NCI-H187 (cell line): ENCODE measurements at regions not wholly inside any gene's neighbourhood (a gene's known extent, or its start where the extent isn't known, plus 50 kb on each side); places are given as distances from the start of the nearest gene placed in this dataset.

Experiments
- DNase-seq, 2 experiments: peaks; one replicate each; lab custom pipeline; 2025; lab: John Stamatoyannopoulos, UW

- no peak for DNase-seq
These were observed 214.9 kb upstream of the BTG1 start for GRCh38 chr12:92360543-92360942.

GRCh38 chr12:92359581-92360209 is 214.0 kb upstream of the BTG1 start:
- no peak for DNase-seq

DNA sequence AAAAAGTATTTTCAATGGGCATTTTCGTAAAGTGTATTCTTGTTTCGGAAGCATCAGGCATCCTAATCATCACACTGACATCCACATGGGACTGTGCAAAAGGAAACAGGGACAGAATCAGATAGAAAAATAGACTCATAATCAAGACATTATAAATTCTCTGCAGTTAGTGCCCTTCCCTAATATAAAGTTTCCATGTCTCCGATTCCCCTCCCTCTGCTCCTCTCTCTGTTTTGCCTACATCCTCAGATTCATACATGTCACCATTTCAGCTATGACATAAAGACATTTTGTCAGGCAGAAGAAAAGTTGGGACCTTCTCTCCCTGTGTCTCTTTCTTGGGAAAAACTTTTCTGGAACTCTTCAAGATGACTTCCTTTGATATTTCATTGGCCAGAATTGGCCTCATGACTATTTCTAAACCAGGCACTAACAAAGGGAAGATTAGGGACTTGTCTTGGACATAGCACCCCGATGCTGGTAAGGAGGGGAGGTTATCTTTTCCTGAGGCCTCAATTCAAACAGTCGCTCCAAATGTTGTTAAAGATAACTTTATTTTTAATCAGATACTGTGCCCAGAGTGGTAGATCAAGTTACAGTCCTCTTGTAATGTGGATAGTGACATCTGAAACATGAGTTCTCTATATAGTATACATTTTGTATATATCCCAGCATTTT is 212.1 kb upstream of the BTG1 start:
- no peak for DNase-seq

DNA sequence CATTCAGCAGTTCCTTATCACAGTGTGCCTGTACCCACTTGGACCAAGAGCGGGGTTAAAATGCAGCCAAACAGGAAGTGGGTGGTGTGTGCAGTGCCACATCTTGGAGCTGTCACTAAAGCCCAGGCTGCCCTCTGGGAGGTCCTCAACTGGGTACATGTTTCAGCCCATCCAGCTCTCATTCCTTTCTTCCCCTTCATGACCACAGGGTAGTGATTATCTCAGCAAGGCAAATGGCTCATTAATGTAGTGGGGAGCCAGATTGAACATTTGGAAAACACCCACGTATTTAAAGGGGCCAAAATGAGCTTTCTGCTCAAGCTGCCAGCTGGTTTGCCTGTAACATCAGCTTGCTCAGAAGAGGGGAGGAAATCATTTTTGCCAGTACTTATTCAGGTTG is 210.8 kb upstream of the BTG1 start:
- no peak for DNase-seq

GRCh38 chr12:92349635-92350034 is 204.0 kb upstream of the BTG1 start:
- DNase-seq: no peak

- DNase-seq: no peak
These were observed 196.9 kb upstream of the BTG1 start for GRCh38 chr12:92342574-92342973.

GRCh38 chr12:92341065-92341668 is 195.5 kb upstream of the BTG1 start:
- DNase-seq: no peak

GRCh38 chr12:92340441-92341064 is 194.9 kb upstream of the BTG1 start:
- no peak for DNase-seq

DNA sequence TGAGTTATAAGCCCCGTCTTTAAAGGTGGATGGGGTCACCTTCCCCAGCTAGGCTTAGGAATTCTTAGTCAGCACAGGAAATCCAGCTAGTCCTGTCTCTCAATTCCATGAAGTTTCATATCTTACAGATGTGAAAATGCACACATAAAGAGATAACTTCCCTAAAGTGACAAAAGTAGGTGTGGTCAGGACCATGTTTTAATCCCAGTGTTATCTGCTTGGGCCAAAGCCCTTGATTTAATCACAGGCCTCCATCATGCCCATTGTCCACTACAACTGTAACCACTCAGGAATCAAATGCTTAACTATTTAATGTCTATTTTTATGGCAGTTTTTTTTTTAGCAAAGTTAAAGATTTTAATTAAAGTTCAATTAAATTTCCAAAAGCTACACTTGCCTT is 194.4 kb upstream of the BTG1 start:
- no peak for DNase-seq

DNA sequence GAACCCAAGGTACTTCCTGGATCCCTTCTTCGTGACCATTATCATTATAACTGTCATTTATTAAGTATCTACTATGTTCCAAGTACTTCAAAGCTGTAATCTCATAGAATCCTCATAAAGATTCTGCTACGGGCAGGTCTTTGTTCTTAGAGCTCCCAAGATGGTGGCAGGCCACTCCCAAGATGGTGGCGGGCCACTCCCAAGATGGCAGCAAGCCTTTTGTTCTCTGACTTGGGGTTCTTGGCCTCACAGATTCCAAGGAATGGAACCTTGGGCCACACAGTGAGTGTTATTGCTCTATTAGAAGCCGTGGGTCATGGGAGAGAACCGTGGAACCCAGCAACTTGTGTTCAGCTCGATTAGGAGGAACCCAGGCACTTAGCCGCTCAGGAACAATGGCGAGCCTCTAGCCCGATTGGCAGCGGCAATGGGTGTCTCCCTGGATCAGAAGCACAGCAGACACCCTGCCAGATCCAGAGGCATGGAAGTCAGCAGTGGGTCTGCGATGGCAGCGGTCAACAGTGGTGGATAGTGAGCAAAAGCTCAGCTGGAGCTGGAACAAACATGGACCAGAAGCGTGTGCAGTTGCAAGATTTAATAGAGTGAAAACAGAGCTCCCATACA is 193.7 kb upstream of the BTG1 start:
- DNase-seq: no peak

GRCh38 chr12:92338671-92339070 is 193.0 kb upstream of the BTG1 start:
- no peak for DNase-seq

GRCh38 chr12:92338102-92338501 is 192.5 kb upstream of the BTG1 start:
- DNase-seq: no peak

DNA sequence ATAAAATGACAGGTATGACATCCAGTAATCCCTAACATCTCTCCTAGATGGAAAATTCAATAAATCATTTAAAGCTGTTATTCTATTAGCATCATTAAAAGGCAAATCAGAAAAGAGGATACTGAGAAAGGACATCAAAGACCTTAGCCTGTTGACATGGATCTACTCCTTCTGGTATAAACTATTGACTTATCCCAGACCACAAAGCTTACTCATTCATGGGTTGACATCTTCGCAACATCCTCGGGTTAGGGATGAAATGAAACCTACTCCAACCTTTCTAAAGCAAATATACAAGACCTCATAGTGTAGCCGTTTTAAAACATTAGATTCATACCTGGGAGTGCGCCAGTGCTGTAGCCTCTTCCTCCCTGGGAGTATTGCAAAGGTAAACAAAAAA is 191.5 kb upstream of the BTG1 start:
- DNase-seq: no peak

GRCh38 chr12:92336641-92337040 is 191.0 kb upstream of the BTG1 start:
- DNase-seq: no peak

GRCh38 chr12:92335831-92336230 is 190.2 kb upstream of the BTG1 start:
- DNase-seq: no peak

DNA sequence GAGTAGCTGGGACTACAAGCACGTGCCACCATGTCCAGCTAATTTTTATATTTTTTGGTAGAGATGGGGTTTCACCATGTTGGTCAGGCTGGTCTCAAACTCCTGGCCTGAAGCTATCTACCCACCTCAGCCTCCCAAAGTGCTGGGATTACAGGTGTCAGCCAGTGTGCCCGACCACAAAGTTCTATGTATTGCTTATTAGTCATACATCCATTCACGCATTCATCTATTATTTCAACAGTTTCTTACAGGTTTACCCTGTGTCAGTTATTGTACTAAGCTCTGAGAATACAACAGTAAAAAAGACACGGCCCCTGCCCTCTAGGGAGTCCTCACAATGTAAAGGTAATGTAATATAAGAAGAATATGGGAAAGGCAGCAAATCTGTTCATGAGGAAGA is 188.9 kb upstream of the BTG1 start:
- no peak for DNase-seq

- DNase-seq: no peak
These were observed 186.9 kb upstream of the BTG1 start for GRCh38 chr12:92332552-92332951.

DNA sequence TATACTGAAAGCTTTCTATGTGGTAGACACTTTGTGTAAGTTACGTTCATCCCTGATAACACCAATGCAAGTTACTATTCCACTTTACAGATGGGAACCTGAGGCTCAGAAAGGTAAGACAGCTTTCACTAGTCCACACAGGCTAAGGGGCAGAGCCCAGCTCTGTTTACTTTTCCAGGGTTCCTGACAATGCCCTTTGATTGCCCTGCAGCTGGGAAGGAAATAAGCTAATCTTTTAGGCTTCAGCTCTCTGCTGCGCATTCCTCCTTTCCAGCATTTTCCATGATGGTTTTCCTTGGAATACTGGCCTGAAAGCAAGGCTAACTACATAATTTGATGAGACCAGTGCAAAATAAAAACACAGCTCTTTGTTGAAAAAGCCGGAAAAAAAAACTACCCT is 185.7 kb upstream of the BTG1 start:
- no peak for DNase-seq

- DNase-seq: no peak
These were observed 185.0 kb upstream of the BTG1 start for GRCh38 chr12:92330654-92331053.

DNA sequence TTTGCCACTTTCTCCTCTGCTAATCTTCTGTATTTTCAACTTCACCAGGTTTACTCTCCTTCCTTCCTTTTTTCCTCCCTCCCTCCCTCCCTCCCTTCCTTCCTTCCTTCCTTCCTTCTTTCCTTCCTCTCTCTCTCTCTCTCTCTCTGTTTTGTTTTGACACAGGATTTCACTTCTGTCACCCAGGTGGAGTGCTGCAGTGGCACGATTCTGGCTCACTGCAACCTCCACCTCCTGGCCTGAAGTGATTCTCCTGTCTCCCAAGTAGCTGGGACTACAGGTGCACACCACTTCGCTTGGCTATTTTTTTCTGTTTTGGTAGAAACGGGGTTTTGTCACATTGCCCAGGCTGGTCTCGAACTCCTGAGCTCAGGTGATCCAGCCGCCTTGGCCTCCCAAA is 181.2 kb upstream of the BTG1 start:
- no peak for DNase-seq

- DNase-seq: no peak
These were observed 179.3 kb upstream of the BTG1 start for GRCh38 chr12:92324849-92325500.

- DNase-seq: no peak
These were observed 166.9 kb upstream of the BTG1 start for GRCh38 chr12:92312463-92312964.
